ENCODE measurements at regions not wholly inside any gene's neighbourhood (a gene's known extent, or its start where the extent isn't known, plus 50 kb on each side); places are given as distances from the start of the nearest gene placed in this dataset.

DNA sequence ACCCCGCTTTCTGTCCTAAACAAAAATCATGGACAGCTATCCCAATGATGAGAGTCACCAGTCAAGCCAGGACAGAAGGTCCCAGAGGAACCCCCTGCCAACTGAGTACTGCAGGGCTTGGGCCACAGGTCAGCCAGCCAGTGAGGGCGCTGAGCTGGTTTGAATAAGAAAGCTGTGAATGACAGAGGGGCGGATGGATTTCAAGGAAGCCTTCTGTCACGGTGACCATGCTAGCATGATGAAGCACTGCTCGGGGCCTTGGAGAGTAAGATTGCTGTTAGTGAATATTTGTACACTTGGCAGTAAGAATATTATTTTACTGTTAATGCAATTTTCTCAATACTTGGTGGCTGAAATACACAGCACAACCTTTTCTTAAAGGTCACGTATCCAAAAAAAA is 734.0 kb upstream of the NR2F2 start:
- no peak for DNase-seq (ENCODE audit: low read depth, low spot score)

GRCh38 chr15:95598251-95598855 is 732.1 kb upstream of the NR2F2 start:
- no peak for DNase-seq (ENCODE audit: low read depth, low spot score)

- DNase-seq (ENCODE audit: low read depth, low spot score), result no peak
Observed at GRCh38 chr15:95600367-95600766, 730.1 kb upstream of the NR2F2 start.

GRCh38 chr15:95600884-95601283 is 729.6 kb upstream of the NR2F2 start:
- DNase-seq (ENCODE audit: low read depth, low spot score), result no peak

- DNase-seq (ENCODE audit: low read depth, low spot score), result no peak
Observed at GRCh38 chr15:95601525-95601924, 729.0 kb upstream of the NR2F2 start.

GRCh38 chr15:95603802-95604201 is 726.7 kb upstream of the NR2F2 start:
- DNase-seq (ENCODE audit: low read depth, low spot score), result no peak

- no peak for DNase-seq (ENCODE audit: low read depth, low spot score)
Observed at GRCh38 chr15:95604634-95605036, 725.9 kb upstream of the NR2F2 start.

GRCh38 chr15:95605098-95605497 is 725.4 kb upstream of the NR2F2 start:
- no peak for DNase-seq (ENCODE audit: low read depth, low spot score)

DNA sequence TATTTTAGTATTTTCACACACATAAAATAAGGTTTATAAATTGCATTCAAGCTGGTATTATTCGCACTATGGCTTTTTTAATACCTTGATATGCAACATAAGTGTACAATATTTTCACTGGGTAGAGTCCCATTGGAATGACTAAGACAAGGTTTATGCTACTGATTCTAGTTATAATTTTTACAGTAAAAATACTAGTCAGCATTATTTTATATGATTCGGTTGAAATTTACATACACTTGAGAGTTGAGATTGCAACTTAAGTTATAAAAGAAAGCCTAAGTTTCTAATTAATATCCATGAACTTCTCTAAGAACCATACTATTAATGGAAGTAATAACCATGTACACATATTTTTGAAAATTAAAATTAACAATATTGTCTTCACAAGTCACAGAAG is 723.9 kb upstream of the NR2F2 start:
- no peak for DNase-seq (ENCODE audit: low read depth, low spot score)

- no peak for DNase-seq (ENCODE audit: low read depth, low spot score)
Observed at GRCh38 chr15:95608371-95608770, 722.1 kb upstream of the NR2F2 start.

- no peak for DNase-seq (ENCODE audit: low read depth, low spot score)
Observed at GRCh38 chr15:95609096-95609495, 721.4 kb upstream of the NR2F2 start.

GRCh38 chr15:95610945-95611344 is 719.6 kb upstream of the NR2F2 start:
- no peak for DNase-seq (ENCODE audit: low read depth, low spot score)

DNA sequence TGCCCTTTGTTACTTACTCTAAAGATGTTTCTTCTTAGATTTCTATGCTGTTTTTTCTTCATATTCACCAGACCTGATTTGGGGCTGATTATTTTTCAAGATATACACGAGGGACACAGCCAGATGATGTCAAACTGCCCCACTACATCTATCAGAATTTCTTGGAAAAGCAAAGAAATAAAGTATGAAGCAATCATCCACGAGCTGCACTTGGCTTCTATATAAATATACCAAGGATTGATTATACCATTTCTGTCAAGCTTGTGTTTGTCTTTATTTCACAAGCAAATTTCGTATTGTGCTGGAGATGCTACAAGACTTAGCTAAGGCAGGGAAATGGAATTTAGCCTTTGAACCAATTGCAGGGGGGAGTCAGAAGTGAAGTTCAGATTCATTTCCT is 715.1 kb upstream of the NR2F2 start:
- no peak for DNase-seq (ENCODE audit: low read depth, low spot score)

DNA sequence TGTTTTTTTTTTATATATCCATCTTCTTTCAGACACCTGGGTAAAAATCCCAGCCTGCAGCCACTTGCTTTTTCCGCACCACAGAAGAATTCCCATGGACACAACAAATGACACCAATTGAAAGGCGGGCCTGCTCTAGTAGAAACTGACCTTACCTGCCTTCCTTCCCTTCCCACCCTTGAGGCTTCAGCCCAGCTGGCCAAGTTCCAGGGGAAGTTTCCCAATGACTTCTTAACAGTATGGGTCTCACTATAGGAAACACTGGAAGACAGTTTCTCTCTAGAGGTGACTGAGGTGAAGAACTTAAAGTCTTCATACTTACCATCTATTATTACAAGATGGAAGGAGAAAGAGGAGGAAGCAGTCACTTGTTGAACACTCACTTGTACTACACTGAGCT is 714.2 kb upstream of the NR2F2 start:
- DNase-seq (ENCODE audit: low read depth, low spot score), result no peak

DNA sequence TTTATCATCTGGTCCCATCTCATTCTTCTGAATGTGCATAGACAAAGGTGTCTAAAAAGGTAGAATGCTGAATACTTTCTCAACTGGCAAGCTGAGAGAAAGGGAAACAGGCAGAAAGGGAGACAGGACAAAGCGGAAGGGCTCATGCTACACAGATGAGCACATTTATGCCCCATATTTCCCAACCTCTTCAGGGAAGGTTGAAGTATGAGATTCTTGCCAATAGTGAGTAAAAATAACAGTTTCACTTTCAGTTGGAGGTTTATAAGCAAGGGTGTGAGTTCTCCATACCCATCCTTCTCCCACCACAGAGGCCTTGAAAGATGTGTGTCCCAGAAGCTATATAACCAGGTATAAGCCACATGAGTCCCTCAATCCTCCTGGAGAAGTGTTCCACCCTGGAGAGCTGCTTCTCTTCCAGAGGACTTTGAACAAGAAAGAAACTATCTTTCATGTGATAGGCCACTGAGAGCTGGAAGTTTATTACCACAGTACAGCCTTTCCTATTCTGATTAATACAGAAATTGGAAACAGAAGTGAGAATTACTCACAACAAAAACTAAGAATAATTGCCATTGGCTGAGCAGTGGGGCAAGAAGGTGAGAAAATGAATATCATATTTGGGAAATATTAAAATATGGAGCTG is 709.4 kb upstream of the NR2F2 start:
- no peak for DNase-seq (ENCODE audit: low read depth, low spot score)

DNA sequence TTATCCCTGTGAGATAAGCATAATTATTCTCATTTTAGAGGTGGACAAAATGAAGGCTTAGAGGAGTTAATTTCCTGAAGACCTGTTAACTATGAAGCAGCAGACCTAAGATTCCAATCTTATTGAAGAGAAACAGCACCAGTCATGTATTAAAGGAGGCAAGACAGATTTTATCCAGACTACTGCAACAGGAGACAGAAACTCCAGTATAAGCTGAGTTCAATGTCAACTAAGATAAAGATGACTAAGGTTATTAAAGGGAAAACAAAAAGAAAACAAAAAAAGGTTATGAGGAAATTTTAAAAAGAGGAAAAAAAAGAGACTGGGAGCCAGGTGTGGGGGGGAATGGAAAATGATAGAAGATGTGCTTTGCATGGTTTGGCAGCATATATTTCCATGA is 707.7 kb upstream of the NR2F2 start:
- DNase-seq (ENCODE audit: low read depth, low spot score), result no peak

DNA sequence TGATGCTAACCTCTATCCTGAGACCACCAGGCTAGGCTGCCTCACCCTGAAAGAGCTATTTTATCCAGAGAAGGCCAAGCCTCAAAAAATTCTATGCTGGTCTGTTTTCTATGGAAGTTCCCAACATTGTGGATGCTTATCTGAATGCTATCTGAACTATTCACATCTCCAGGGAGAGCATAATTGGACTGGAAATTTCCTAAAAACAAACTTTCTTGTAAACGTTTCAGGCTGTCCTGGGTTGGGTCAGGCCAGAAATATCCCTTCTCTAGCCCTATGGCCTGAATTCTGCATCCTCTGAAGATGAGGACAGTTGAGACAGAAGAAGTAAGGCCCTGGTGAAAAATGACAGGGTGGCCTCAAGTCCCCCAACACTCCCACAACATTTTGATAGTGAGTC is 706.4 kb upstream of the NR2F2 start:
- no peak for DNase-seq (ENCODE audit: low read depth, low spot score)

GRCh38 chr15:95624616-95625361 is 705.7 kb upstream of the NR2F2 start:
- no peak for DNase-seq (ENCODE audit: low read depth, low spot score)

GRCh38 chr15:95626501-95627361 is 703.8 kb upstream of the NR2F2 start:
- DNase-seq (ENCODE audit: low read depth, low spot score), result no peak

DNA sequence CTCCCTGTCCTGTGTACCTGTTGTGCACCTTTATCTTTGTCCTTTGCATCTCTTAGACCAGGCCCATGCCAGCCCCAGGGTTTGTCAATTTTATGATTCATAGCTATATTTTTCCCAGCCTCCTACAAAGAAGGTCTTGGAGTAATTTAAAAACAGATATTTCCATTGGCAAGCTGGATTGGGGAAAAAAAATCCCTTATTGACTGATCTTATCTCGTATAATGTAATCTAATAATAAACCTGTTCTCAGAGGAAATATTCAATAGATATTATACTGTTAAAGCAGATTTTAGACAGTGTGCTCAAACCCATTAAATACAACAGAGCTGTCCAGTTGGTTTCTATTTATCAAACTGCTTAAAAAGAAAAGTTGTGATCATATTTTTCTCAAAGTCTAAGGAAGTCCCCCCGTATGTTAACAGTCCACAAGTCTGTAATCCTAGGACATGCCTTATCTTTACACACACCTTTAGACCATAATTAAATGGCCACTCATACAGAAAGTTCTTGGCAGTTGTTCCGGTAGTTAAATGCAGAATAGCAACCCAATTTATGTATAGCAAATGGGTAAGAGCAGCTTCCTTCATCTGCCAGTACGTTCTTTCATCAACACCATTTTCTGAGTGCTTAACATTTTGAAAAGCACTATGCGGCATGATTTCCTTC is 700.9 kb upstream of the NR2F2 start:
- DNase-seq (ENCODE audit: low read depth, low spot score), result no peak

GRCh38 chr15:95630683-95631082 is 699.8 kb upstream of the NR2F2 start:
- DNase-seq (ENCODE audit: low read depth, low spot score), result no peak

DNA sequence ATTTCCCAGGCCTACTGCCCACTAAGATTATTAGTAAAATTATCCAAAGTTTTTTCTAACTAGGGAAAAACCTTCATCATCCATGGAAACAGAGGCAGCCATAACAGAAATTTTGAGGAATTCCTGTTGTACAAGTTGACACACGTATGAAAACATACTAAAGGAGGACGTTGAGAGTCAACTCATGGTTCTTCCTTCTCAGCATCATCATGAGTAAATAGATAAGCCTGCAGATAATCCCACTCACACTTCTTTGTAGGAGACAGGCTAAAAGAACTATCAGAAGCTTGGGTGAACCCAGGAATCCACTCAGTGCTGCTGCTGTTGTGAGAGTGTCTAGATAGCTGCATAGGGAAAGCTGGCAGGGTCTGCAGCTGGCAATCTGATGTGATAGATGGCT is 694.8 kb upstream of the NR2F2 start:
- DNase-seq (ENCODE audit: low read depth, low spot score), result no peak
